ENCODE measurements at regions not wholly inside any gene's neighbourhood (a gene's known extent, or its start where the extent isn't known, plus 50 kb on each side); places are given as distances from the start of the nearest gene placed in this dataset.
"Not testable (repeated sequence)": the region's sequence is repeated elsewhere in the genome, so short reads cannot be mapped to it uniquely, and the experiment has no call there.

GRCh38 chr1:232131715-232132391 is 498.1 kb downstream of the SIPA1L2 start:
- H3K9ac ChIP-seq (ENCODE audit: low read depth, low read length): no peak overlapping the region
- H3K4me1 ChIP-seq (ENCODE audit: insufficient read depth, low read length): peaks cover 57% of the 10 kb centered on the region
- H3K36me3 ChIP-seq (ENCODE audit: insufficient read depth, low read length): peaks cover 68% of the 10 kb centered on the region
- H3K9me3 ChIP-seq (ENCODE audit: control insufficient read depth, insufficient read depth, low read length): peaks cover 4% of the 10 kb centered on the region

GRCh38 chr1:232130815-232131480 is 499.0 kb downstream of the SIPA1L2 start:
- H3K9ac ChIP-seq (ENCODE audit: low read depth, low read length): no peak overlapping the region
- peaks cover 56% of the 10 kb centered on the region for H3K4me1 ChIP-seq (ENCODE audit: insufficient read depth, low read length)
- H3K9me3 ChIP-seq (ENCODE audit: control insufficient read depth, insufficient read depth, low read length): peaks cover 4% of the 10 kb centered on the region
- peaks cover 62% of the 10 kb centered on the region for H3K36me3 ChIP-seq (ENCODE audit: insufficient read depth, low read length)

- H3K9me3 ChIP-seq (ENCODE audit: control insufficient read depth, insufficient read depth, low read length): peaks cover 4% of the 10 kb centered on the region
- H3K9ac ChIP-seq (ENCODE audit: low read depth, low read length): peak overlapping the region; percentile 31; the same call in 1 of the 2 replicates
- peaks cover 44% of the 10 kb centered on the region; the same call in 1 of the 2 replicates for H3K36me3 ChIP-seq (ENCODE audit: insufficient read depth, low read length)
- H3K4me1 ChIP-seq (ENCODE audit: insufficient read depth, low read length): peaks cover 40% of the 10 kb centered on the region
These were observed 500.6 kb downstream of the DISC1 start for GRCh38 chr1:232127190-232127589.

- Histone ChIP-seq H3K9ac (ENCODE audit: low read depth, low read length) (peak overlapping the region; percentile 64), H3K36me3 (ENCODE audit: insufficient read depth, low read length) (peaks cover 14% of the 10 kb centered on the region; the same call in 1 of the 2 replicates), H3K9me3 (ENCODE audit: control insufficient read depth, insufficient read depth, low read length) (peaks cover 4% of the 10 kb centered on the region; the same call in 1 of the 2 replicates), H3K4me1 (ENCODE audit: insufficient read depth, low read length) (peaks cover 18% of the 10 kb centered on the region)
These were observed 497.4 kb downstream of the DISC1 start for GRCh38 chr1:232123775-232124659.

GRCh38 chr1:232117903-232118302 is 491.3 kb downstream of the DISC1 start:
- Histone ChIP-seq H3K9ac (ENCODE audit: low read depth, low read length) (peak overlapping the region; percentile 28), H3K4me1 (ENCODE audit: insufficient read depth, low read length) (peaks cover 17% of the 10 kb centered on the region)
- not testable (repeated sequence) for H3K9me3 ChIP-seq (ENCODE audit: control insufficient read depth, insufficient read depth, low read length); H3K36me3 ChIP-seq (ENCODE audit: insufficient read depth, low read length)

- Histone ChIP-seq H3K9ac (ENCODE audit: low read depth, low read length) (no peak overlapping the region), H3K4me1 (ENCODE audit: insufficient read depth, low read length) (peaks cover 32% of the 10 kb centered on the region), H3K9me3 (ENCODE audit: control insufficient read depth, insufficient read depth, low read length) (no peaks in the 10 kb centered on the region), H3K36me3 (ENCODE audit: insufficient read depth, low read length) (no peaks in the 10 kb centered on the region)
These were observed 488.4 kb downstream of the DISC1 start for GRCh38 chr1:232114985-232115384.

GRCh38 chr1:232112076-232112475 is 485.5 kb downstream of the DISC1 start:
- no peaks in the 10 kb centered on the region for H3K36me3 ChIP-seq (ENCODE audit: insufficient read depth, low read length)
- H3K9ac ChIP-seq (ENCODE audit: low read depth, low read length): no peak overlapping the region
- H3K9me3 ChIP-seq (ENCODE audit: control insufficient read depth, insufficient read depth, low read length): no peaks in the 10 kb centered on the region
- peaks cover 44% of the 10 kb centered on the region for H3K4me1 ChIP-seq (ENCODE audit: insufficient read depth, low read length)

- Histone ChIP-seq H3K9ac (ENCODE audit: low read depth, low read length) (no peak overlapping the region), H3K36me3 (ENCODE audit: insufficient read depth, low read length) (no peaks in the 10 kb centered on the region)
These were observed 485.0 kb downstream of the DISC1 start for GRCh38 chr1:232111611-232112010.

GRCh38 chr1:232110281-232111090 is 483.9 kb downstream of the DISC1 start:
- H3K36me3 ChIP-seq (ENCODE audit: insufficient read depth, low read length): no peaks in the 10 kb centered on the region
- peak overlapping the region; percentile 42 for H3K9ac ChIP-seq (ENCODE audit: low read depth, low read length)
- H3K9me3 ChIP-seq (ENCODE audit: control insufficient read depth, insufficient read depth, low read length): no peaks in the 10 kb centered on the region
- H3K4me1 ChIP-seq (ENCODE audit: insufficient read depth, low read length): peaks cover 38% of the 10 kb centered on the region

More at GRCh38 chr1:232111611-232112010, 485.0 kb downstream of the DISC1 start:
- H3K4me1 ChIP-seq (ENCODE audit: insufficient read depth, low read length): peaks cover 39% of the 10 kb centered on the region
- H3K9me3 ChIP-seq (ENCODE audit: control insufficient read depth, insufficient read depth, low read length): no peaks in the 10 kb centered on the region

GRCh38 chr1:232109391-232109790 is 482.8 kb downstream of the DISC1 start:
- no peaks in the 10 kb centered on the region for H3K9me3 ChIP-seq (ENCODE audit: control insufficient read depth, insufficient read depth, low read length)
- H3K4me1 ChIP-seq (ENCODE audit: insufficient read depth, low read length): peaks cover 34% of the 10 kb centered on the region
- H3K36me3 ChIP-seq (ENCODE audit: insufficient read depth, low read length): no peaks in the 10 kb centered on the region
- no peak overlapping the region for H3K9ac ChIP-seq (ENCODE audit: low read depth, low read length)

- H3K36me3 ChIP-seq (ENCODE audit: insufficient read depth, low read length): no peaks in the 10 kb centered on the region
- peaks cover 34% of the 10 kb centered on the region for H3K4me1 ChIP-seq (ENCODE audit: insufficient read depth, low read length)
- no peak overlapping the region; the same call in 1 of the 2 replicates for H3K9ac ChIP-seq (ENCODE audit: low read depth, low read length)
- no peaks in the 10 kb centered on the region for H3K9me3 ChIP-seq (ENCODE audit: control insufficient read depth, insufficient read depth, low read length)
These were observed 482.0 kb downstream of the DISC1 start for GRCh38 chr1:232108598-232108997.

- Histone ChIP-seq H3K9me3 (ENCODE audit: control insufficient read depth, insufficient read depth, low read length) (no peaks in the 10 kb centered on the region), H3K9ac (ENCODE audit: low read depth, low read length) (no peak overlapping the region), H3K4me1 (ENCODE audit: insufficient read depth, low read length) (peaks cover 29% of the 10 kb centered on the region), H3K36me3 (ENCODE audit: insufficient read depth, low read length) (no peaks in the 10 kb centered on the region)
These were observed 479.8 kb downstream of the DISC1 start for GRCh38 chr1:232106415-232106814.

GRCh38 chr1:232105561-232105960 is 479.0 kb downstream of the DISC1 start:
- Histone ChIP-seq H3K36me3 (ENCODE audit: insufficient read depth, low read length) (no peaks in the 10 kb centered on the region), H3K9me3 (ENCODE audit: control insufficient read depth, insufficient read depth, low read length) (no peaks in the 10 kb centered on the region), H3K4me1 (ENCODE audit: insufficient read depth, low read length) (peaks cover 22% of the 10 kb centered on the region), H3K9ac (ENCODE audit: low read depth, low read length) (no peak overlapping the region)

GRCh38 chr1:232101231-232101630 is 474.6 kb downstream of the DISC1 start:
- Histone ChIP-seq H3K9me3 (ENCODE audit: control insufficient read depth, insufficient read depth, low read length) (no peaks in the 10 kb centered on the region; the same call in 1 of the 2 replicates), H3K9ac (ENCODE audit: low read depth, low read length) (no peak overlapping the region), H3K4me1 (ENCODE audit: insufficient read depth, low read length) (no peaks in the 10 kb centered on the region), H3K36me3 (ENCODE audit: insufficient read depth, low read length) (no peaks in the 10 kb centered on the region; the same call in 1 of the 2 replicates)
